HCT116 (cell line): ENCODE measurements at regions not wholly inside any gene's neighbourhood (a gene's known extent, or its start where the extent isn't known, plus 50 kb on each side); places are given as distances from the start of the nearest gene placed in this dataset.

Experiments used
- ATAC-seq: fragments of 200-7000 bp; cut with Tn5 transposase; 2 replicates; pipeline ENCODE4 v1.9.1; 2020; ENCODE audit warnings: mild to moderate bottlenecking, moderate library complexity
- BruUV-seq: library from RNA; stranded (reverse); fragments of 400-500 nt; replicated peaks from 2 replicates; lab custom pipeline; 2021; lab: Mats Ljungman, UMichigan
- CTCF ChIA-PET: fragments of 300-600 bp; sonication (Branson Sonifier 250); formaldehyde crosslinking; loops from one replicate; lab custom pipeline; 2021; ENCODE audit warnings: antibody characterized with exemption; lab: Charles Lee
- POLR2A ChIA-PET: fragments of 300-600, 350-600 bp; sonication (Branson Sonifier 250); formaldehyde crosslinking; loops from one replicate; lab custom pipeline; 2021; ENCODE audit warnings: antibody characterized with exemption; lab: Charles Lee
- RAD21 ChIA-PET, 2 experiments: fragments of 300-600 bp; sonication (Branson Sonifier 250); formaldehyde crosslinking; loops; one replicate each; lab custom pipeline; 2023; ENCODE audit warnings: low total read pairs in 2 of 2; ENCODE audit not compliant: uncharacterized antibody in 2 of 2, unreplicated experiment in 2 of 2, low non-redundant PET in 1 of 2; lab: Charles Lee
- DNase-seq: peaks from one replicate; pipeline ENCODE4 v3.0.0-alpha.2; 2010; ENCODE audit warnings: low read depth, low spot score
- H2AFZ ChIP-seq: fragments of 200-600 bp; shearing (Covaris generic), sonication (generic); 2 replicates; pipeline ENCODE4 v1.6.1; 2017; ENCODE audit warnings: low read depth, mixed run types, mixed read lengths, antibody characterized with exemption, low read length; ENCODE audit not compliant: poor library complexity, severe bottlenecking
- H3K27ac ChIP-seq: 2 replicates; pipeline ENCODE4 v1.5.1; 2012; ENCODE audit warnings: low read depth, low read length
- H3K27me3 ChIP-seq: fragments of 200-600 bp; sonication (generic); 2 replicates; pipeline ENCODE4 v1.6.1; 2016; ENCODE audit warnings: mixed run types, low read length, mixed read lengths; ENCODE audit not compliant: insufficient read depth
- H3K36me3 ChIP-seq, 2 experiments: fragments of 200-500 bp in 1 of 2; fragments of 200-600 bp in 1 of 2; sonication (Bioruptor generic) in 1 of 2; sonication (generic) in 1 of 2; 2 replicates each; pipeline versions ENCODE4 v1.5.1 to v1.6.1; 2014 to 2016; ENCODE audit warnings: low read length in 2 of 2, inconsistent platforms in 1 of 2, mixed read lengths in 1 of 2, mixed run types in 1 of 2; ENCODE audit not compliant: insufficient read depth in 2 of 2, control insufficient read depth in 1 of 2
- H3K4me1 ChIP-seq, 2 experiments: fragments of 200-600 bp in 1 of 2; sonication (generic) in 1 of 2; 2 replicates each; pipeline versions ENCODE4 v1.5.1 to v1.6.1; 2012 to 2017; ENCODE audit warnings: low read length in 2 of 2, inconsistent platforms in 1 of 2, mild to moderate bottlenecking in 1 of 2, mixed read lengths in 1 of 2, mixed run types in 1 of 2, moderate library complexity in 1 of 2; ENCODE audit not compliant: insufficient read depth in 2 of 2, control insufficient read depth in 1 of 2
- H3K4me2 ChIP-seq: fragments of 200-600 bp; sonication (generic); 2 replicates; pipeline ENCODE4 v1.6.1; 2017; ENCODE audit warnings: mixed run types, low read length, mixed read lengths
- H3K4me3 ChIP-seq, 2 experiments: fragments of 200-600 bp in 1 of 2; sonication (generic) in 1 of 2; replicated peaks in 1 of 2; 2 replicates each; pipeline ENCODE4 v1.5.1; 2011 to 2016; ENCODE audit warnings: low read length in 2 of 2, control low read depth in 1 of 2, low read depth in 1 of 2, mild to moderate bottlenecking in 1 of 2, mixed read lengths in 1 of 2, mixed run types in 1 of 2
- H3K79me2 ChIP-seq: fragments of 200-600 bp; sonication (generic); 2 replicates; pipeline ENCODE4 v1.6.1; 2017; ENCODE audit warnings: mild to moderate bottlenecking, mixed run types, low read length, moderate library complexity, mixed read lengths; ENCODE audit not compliant: insufficient read depth
- H3K9ac ChIP-seq: fragments of 200-600 bp; sonication (generic); 2 replicates; pipeline ENCODE4 v1.6.1; 2016; ENCODE audit warnings: low read length, mixed read lengths
- H3K9me2 ChIP-seq: fragments of 200-600 bp; sonication (generic), shearing (Covaris generic); 2 replicates; pipeline ENCODE4 v1.6.1; 2017; ENCODE audit warnings: mixed run types, mild to moderate bottlenecking, moderate library complexity; ENCODE audit not compliant: insufficient read depth
- H3K9me3 ChIP-seq, 2 experiments: fragments of 200-500 bp in 1 of 2; fragments of 200-600 bp in 1 of 2; sonication (Bioruptor generic) in 1 of 2; sonication (generic) in 1 of 2; 2 replicates each; pipeline ENCODE4 v1.6.1; 2014 to 2017; ENCODE audit warnings: low read length in 2 of 2, mixed read lengths in 2 of 2, inconsistent platforms in 1 of 2, low read depth in 1 of 2, mild to moderate bottlenecking in 1 of 2, mixed run types in 1 of 2, moderate library complexity in 1 of 2; ENCODE audit not compliant: control insufficient read depth in 1 of 2, insufficient read depth in 1 of 2
- H4K20me1 ChIP-seq: fragments of 200-600 bp; sonication (generic), shearing (Covaris generic); 2 replicates; pipeline ENCODE4 v1.6.1; 2017; ENCODE audit warnings: mixed run types, mild to moderate bottlenecking, moderate library complexity; ENCODE audit not compliant: insufficient read depth
- CEBPB ChIP-seq: IDR thresholded peaks from 2 replicates; pipeline ENCODE4 v1.6.1; 2012; ENCODE audit warnings: low read depth
- ELF1 ChIP-seq: IDR thresholded peaks from 2 replicates; pipeline ENCODE4 v1.6.1; 2012; ENCODE audit warnings: low read depth, borderline replicate concordance
- FOSL1 ChIP-seq: IDR thresholded peaks from 2 replicates; pipeline ENCODE4 v1.6.1; 2012; ENCODE audit warnings: low read depth
- POLR2A ChIP-seq: IDR thresholded peaks from 2 replicates; pipeline ENCODE4 v1.7.0; 2011; ENCODE audit warnings: borderline replicate concordance; ENCODE audit not compliant: insufficient read depth, insufficient read length; ENCODE audit errors: extremely low read depth
- POLR2AphosphoS5 ChIP-seq: IDR thresholded peaks from 2 replicates; pipeline ENCODE4 v1.6.1; 2011; ENCODE audit warnings: mild to moderate bottlenecking, low read depth, low read length, moderate library complexity
- RAD21 ChIP-seq: IDR thresholded peaks from 2 replicates; pipeline ENCODE4 v1.6.1; 2012; ENCODE audit warnings: low read depth, mild to moderate bottlenecking
- SIN3A ChIP-seq: IDR thresholded peaks from 2 replicates; pipeline ENCODE4 v1.6.1; 2012; ENCODE audit warnings: low read depth
- SP1 ChIP-seq: IDR thresholded peaks from 2 replicates; pipeline ENCODE4 v1.6.1; 2012; ENCODE audit warnings: low read depth
- ZNF274 ChIP-seq: fragments of 200-500 bp; sonication (Bioruptor generic); IDR thresholded peaks from 2 replicates; pipeline ENCODE4 v1.6.1; 2014; ENCODE audit warnings: mild to moderate bottlenecking, low read depth, low read length, inconsistent platforms
- intact Hi-C: fragments of 100-400 bp; cut with micrococcal nuclease; formaldehyde crosslinking; loops from 2 replicates; pipeline ENCODE4 v1.10.0; 2022

DNA sequence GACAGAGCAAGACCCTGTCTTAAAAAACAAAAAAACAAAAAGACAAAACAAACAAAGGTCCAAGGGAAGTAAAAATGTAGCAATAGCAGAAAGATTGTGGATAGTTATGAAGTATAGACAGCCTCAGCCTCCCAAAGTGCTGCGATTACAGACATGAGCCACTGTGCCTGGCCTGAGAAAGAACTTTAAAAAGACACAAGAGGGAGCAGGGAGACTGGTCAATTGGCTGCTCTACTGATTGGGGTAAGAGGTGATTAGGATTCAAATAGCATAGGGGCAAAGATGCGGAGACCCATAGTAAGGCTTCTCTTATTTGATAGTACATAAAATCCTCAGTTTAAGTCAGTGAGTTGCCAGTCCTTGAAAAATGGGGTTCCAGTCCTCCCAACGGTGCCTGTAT, 518.2 kb upstream of the GOT2 start:
- no peak overlapping the region for H2AFZ ChIP-seq
- ATAC-seq, result no peak
- no peaks in the 10 kb centered on the region for H3K36me3 ChIP-seq
- no peaks in the 10 kb centered on the region for H3K9me2 ChIP-seq
- TF ChIP-seq ZNF274, result no peak
- TF ChIP-seq SP1, result no peak
- no peak for TF ChIP-seq FOSL1
- TF ChIP-seq SIN3A, result no peak
- TF ChIP-seq POLR2A, result no peak
- H4K20me1 ChIP-seq, result no peaks in the 10 kb centered on the region
- no TSS peak for BruUV-seq
- H3K9ac ChIP-seq, result no peak overlapping the region
- H3K9me3 ChIP-seq, result peaks cover 0 to 4% of the 10 kb centered on the region in 2 experiments; a peak in 3 of 4 replicates
- CTCF ChIA-PET, result no interaction called here
- no peak overlapping the region for H3K4me2 ChIP-seq
- H3K27ac ChIP-seq, result no peak overlapping the region
- H3K4me3 ChIP-seq, result no peak overlapping the region
- intact Hi-C loops, result no loop called here
- no peaks in the 10 kb centered on the region for H3K27me3 ChIP-seq
- DNase-seq, result no peak
- no peaks in the 10 kb centered on the region for H3K4me1 ChIP-seq
- RAD21 ChIA-PET, result no interaction called here
- H3K79me2 ChIP-seq, result no peaks in the 10 kb centered on the region
- POLR2A ChIA-PET, result no interaction called here

DNA sequence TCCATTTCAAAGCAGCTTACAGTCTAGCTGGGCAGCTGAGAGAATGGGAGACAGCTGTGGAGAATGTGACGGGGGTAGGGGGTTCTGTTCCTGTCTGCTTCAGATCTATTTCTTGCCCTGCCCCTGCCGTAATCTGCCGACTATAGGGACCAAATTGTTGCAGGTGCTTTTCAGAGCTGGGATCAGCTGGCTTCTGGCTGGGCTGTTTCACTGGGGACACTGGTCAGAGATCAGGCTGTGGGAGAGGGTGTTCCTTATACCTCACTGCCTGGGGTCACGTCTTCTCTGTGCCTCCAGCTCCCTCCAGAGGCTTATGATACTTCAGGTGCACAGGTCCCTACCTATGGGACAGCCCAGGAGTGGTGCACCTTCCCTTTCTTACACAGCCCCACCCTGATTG, 514.9 kb upstream of the GOT2 start:
- CTCF ChIA-PET, result interaction anchor here (0.6 kb wide), 1 partner anchor 10 kb away, joined by 3 read pairs; no protein-coding TSS in a partner anchor
- BruUV-seq, result no TSS peak

More for the DNA sequence above, 514.9 kb upstream of the GOT2 start:
- ATAC-seq (no peak), DNase-seq (no peak)
- Histone ChIP-seq H3K79me2 (no peaks in the 10 kb centered on the region), H3K36me3 (no peaks in the 10 kb centered on the region), H3K9ac (no peak overlapping the region)
- POLR2A ChIA-PET, result no interaction called here
- RAD21 ChIA-PET, result no interaction called here
- TF ChIP-seq CEBPB (no peak), RAD21 (no peak), POLR2A (no peak), POLR2AphosphoS5 (no peak), ELF1 (no peak)
- TF ChIP-seq, all 23 proteins: peak for 0
- no peak overlapping the region for H3K4me2 ChIP-seq
- no peaks in the 10 kb centered on the region for H4K20me1 ChIP-seq
- H3K4me3 ChIP-seq, result no peak overlapping the region
- no peaks in the 10 kb centered on the region for H3K27me3 ChIP-seq
- no peaks in the 10 kb centered on the region for H3K9me2 ChIP-seq
- no peak overlapping the region for H3K27ac ChIP-seq
- intact Hi-C loops, result no loop called here
- H2AFZ ChIP-seq, result no peak overlapping the region
- H3K4me1 ChIP-seq, result no peaks in the 10 kb centered on the region
- H3K9me3 ChIP-seq, result no peaks in the 10 kb centered on the region; a peak in 1 of 4 replicates
